GM15510 (cell line): ENCODE measurements at regions not wholly inside any gene's neighbourhood (a gene's known extent, or its start where the extent isn't known, plus 50 kb on each side); places are given as distances from the start of the nearest gene placed in this dataset.

Experiments used
- POLR2A ChIP-seq: IDR thresholded peaks from 3 replicates; pipeline ENCODE4 v1.6.1; 2011; ENCODE audit warnings: borderline replicate concordance; ENCODE audit not compliant: insufficient read length; ENCODE audit errors: extremely low read depth

DNA sequence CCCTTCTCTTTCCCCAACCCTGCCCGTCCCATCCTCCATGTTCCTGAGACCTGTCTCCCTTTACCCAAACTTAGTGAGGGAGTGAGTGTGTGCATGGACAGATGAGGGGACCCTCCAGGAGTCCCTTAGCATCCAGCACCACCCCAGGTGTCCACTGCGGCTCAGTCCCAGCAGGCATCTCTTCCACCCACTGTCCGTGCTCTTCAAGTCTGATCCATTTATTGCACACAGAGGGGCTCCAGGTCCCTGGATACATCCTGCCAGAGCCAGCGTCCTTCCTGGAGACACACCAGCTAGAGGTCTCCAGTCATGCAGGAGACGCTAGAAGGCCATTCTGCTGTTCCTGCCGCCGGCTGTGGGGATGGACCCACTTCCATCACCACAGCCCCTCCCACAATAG, 239.2 kb downstream of the ADGRD1 start:
- TF ChIP-seq POLR2A, result no peak

DNA sequence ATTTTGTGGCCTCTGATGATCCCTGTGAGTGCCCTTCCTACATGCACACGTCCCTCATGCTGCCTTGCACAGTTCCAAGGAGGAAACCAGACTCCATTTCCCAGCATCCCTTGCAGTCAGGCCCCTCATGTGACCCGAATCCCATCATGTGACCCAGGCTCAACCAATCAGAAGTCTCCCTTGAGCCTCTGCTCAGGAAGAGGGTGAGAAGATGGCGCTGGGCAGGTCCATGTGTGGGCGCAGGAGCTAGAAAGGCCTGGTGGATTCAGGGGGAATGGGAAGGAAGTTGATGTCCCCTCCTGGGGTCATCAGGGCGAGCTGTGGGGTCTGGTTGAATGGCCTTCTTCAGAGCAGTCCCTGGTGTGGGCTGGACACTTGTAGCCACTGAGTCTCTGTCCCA, 240.5 kb downstream of the ADGRD1 start:
- no peak for TF ChIP-seq POLR2A

DNA sequence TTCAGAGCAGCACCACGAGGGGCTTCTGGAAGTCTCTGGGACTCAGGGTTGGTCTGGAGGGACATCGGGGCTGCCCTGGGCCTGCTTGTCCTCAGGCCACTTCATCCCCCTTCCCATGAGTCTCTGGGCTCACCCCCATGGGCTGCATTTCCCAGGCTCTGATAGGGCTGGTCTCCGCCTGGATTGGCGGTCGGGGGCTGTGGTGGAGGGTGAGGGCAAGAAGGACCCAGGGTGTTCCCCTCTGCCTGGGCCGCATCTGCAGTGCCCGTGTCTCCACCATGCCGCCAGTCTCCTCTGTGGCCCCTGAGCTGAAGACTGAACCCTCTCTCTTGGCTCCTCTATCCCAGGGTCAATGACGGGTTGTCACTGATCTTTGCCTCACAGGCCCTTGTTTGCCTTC, 242.1 kb downstream of the ADGRD1 start:
- no peak for TF ChIP-seq POLR2A

DNA sequence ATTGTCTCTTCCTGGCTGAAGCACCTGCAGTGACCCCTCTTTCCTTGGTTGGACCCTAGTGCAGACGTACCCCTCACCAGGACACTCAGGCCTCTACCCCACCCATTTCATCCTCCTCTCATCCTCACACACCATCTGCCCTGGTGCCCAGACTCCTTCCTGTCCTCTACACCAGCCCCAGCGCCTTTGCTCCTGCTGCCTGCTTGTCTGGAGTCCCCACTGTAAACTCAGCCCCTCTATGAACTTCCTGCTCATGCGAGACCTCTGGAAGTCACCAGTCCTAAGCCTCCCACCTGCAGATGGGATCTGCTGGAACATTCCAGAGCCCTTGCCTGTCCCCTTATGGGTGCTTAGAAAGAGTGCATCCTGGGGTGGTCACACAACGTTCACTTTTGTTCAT, 242.5 kb downstream of the ADGRD1 start:
- no peak for TF ChIP-seq POLR2A

DNA sequence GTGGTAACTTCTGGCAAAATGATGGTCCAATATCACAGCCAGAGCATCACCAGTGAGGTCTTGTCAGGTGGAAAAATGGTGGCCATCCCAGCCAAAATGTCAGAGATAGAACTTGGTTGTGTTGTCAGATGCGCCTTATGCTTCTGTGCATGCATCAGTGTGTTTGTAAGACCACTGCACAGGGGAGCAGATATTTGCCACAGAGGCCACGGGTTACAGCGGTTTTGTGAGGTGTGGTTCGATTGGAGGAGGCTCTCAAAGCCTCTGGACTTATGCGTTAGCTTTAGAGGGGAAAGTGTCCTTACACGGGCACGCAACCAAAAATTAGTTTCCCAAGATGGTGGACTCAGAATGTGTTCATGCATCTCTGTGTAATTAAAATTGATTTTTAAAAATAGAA, 243.8 kb downstream of the ADGRD1 start:
- TF ChIP-seq POLR2A, result no peak

DNA sequence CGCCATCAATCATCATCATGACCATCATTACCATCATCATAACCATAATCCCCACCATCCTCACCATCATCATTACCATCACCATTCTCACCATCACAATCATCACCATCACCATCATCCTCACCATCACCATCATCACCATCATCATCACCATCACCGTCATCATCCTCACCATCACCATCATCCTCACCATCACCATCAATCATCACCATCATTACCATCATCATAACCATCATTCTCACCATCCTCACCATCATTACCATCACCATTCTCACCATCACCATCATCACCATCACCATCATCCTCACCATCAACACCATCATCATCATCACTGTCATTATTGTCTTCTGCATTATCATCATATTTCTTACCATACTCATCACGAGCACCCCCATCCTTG, 245.5 kb downstream of the ADGRD1 start:
- TF ChIP-seq POLR2A, result no peak

DNA sequence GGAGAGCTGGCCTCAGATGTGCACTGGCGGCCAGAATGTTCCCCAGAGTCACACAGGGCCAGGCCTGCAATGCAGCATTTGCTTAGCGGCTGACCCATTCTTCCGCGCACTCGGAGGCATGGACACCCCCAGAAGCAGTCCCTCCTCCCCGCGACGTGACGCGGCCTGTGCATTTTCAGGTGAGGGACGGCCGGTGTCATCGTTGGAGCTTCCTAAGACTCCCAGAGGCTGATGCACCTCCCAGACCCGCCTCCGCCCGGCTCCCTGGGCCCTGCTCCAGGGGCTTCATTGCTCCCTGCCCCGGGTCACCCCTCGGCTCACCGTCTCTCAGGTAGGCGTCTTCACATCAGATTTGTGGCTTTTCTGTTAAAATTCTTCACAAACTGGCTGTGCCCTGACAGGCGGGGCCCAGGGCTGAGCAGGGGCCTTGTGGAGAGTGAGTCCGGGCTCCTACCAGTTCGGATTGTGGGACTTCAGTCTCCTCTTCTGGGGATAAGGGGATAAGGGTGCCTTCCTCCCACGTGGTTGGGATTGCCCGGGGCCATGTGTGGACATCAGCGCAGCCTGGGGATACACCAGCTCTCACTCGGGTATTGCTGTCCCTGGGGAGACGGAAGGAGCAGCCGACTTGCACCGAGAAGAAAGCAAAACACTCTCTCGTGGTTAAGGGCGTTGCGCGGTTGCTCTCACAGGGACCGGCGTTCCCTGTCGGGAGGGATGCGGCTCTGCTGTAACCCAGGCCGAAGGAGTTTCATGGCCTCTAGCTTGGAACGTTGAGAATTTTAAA, 249.1 kb downstream of the ADGRD1 start:
- no peak for TF ChIP-seq POLR2A

DNA sequence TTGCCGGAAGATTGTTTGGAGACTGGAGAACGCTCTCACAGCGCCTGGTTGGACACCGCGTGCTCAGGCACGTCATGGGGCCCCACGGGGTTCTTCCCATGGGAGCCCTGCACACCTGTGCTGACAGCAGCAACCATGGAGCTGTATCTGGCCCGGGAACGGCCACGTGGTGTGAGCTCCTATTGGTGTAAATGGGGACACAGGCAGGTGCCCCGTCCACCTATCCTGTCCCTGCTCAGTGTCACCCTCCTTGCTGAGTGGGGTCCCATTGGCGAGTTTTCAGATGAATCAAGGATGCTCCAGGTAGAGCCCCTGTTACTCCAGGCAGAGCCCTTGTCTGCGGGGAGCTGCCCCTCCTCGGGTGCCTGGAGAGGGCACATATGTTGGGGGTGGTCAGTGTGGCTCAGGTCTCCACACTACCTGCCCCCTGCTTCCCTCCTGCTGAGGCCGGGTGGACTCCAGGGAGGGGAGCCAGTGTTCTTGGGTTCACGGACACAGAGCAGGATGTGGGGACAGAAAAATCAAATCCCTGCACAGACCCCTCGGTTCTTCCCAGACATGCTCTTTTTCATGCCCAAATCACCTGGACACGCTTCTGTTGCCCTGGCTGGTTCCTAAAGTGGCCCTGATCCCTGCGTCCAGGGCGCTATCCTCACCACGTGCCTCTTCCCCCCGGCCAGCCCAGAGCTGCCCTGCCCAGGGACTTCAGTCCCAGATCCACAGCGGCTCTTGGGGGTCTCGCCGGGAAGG, 250.1 kb downstream of the ADGRD1 start:
- TF ChIP-seq POLR2A, result no peak

DNA sequence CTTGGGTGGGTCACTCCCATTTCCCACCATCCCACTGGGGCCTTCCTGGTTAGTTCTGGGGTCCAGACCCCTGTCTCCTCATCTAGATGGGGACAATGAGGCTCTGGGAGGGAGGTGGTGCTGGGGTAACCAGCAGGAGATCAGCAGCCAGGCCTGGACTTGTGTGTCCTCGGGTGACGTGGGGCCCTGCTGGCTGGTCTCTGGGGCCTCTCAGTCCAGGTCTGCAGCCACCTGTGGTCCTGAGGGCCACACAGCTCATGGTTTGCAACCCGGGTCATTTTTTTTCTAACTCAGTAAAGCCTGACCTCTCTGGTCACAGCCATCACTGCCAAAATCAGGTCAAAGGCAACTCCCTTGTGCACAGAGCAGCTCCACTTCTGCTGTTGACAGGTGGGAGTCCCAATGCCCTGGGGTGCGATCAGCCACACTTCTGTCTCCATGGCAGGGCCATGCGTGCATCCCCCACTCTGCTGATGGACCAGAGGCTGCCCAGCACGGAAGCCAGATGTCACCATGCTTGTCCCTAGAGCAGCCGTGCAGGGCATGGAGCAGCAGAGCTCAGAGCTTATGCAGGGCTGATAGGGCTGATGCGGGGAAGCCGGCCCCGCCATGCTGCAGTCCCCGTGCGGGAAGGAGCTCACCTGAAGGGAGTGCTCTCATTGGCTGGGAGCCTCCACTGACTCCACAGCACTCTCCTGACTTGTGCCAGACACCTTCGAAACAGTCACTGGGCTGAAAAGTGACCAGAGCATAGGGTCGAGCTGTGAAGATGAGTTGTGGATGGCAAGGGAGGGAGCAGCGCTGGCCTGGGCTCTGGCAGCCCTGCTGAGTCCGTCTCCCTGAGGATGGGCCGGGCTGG, 250.9 kb downstream of the ADGRD1 start:
- TF ChIP-seq POLR2A, result no peak

DNA sequence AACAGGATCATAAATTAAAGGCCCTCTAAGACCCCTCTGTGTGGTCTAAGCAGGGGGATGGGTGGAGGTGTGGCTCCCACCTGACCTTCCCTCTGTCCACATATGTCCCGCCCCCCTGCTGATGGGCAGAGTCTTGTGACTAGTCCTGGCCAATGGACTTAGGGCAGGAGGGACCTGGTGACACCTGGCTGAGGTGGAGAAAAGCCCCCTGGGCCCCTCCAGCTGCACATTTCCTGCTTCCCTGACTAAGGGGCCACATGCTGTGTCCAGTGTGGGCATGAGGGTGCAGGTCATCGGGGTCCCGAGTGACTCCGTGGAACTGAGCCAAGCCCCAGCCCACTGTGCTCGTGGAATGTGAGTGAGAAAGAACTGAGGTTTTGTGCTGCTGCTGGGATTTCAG, 254.7 kb downstream of the ADGRD1 start:
- TF ChIP-seq POLR2A, result no peak

DNA sequence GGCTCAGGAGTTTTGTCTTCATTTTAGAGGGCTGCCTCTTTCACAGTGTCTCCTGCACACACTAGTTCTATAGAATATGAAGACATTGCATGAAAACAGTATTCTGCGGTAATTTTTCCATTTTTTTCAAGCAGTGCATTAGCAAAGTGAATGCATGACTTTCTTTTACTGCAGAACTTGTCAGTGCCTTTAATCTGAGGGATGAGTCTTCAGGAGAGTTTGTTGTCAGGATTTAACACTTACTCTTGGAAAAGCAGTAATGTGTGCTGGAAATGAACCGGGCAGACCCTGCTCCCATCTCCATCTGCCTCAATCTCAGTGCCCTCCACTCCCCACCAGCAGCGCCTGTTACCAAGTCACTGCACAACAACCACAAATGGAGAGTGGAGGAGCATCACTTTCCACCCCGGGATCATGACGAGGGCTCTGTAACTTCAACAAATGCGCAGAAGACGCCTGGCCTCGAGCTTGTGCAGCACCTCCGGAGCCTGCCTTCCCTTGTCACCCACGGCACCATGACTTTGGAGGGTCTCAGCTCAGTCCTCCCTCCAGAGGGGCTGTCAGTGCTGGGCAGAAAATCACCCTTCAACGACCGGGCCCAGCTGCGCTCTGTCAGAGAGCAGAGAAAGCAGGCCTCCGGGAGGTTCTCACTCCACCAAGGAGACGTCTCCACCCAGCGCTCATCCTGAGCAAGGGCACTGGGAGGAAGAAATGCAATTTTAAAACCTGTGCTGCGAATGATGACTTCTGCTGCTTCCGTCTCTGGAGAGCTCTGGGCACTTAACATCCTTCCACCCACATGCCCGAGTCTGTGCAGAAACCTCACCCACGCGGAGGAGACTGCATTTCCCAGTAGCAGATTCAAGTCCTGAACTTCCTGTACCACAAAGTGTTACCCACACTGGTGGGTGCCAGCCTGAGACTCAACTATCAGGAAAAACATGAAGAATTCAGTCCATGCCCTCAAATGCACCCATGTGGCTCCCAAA, 255.7 kb downstream of the ADGRD1 start:
- TF ChIP-seq POLR2A, result no peak

DNA sequence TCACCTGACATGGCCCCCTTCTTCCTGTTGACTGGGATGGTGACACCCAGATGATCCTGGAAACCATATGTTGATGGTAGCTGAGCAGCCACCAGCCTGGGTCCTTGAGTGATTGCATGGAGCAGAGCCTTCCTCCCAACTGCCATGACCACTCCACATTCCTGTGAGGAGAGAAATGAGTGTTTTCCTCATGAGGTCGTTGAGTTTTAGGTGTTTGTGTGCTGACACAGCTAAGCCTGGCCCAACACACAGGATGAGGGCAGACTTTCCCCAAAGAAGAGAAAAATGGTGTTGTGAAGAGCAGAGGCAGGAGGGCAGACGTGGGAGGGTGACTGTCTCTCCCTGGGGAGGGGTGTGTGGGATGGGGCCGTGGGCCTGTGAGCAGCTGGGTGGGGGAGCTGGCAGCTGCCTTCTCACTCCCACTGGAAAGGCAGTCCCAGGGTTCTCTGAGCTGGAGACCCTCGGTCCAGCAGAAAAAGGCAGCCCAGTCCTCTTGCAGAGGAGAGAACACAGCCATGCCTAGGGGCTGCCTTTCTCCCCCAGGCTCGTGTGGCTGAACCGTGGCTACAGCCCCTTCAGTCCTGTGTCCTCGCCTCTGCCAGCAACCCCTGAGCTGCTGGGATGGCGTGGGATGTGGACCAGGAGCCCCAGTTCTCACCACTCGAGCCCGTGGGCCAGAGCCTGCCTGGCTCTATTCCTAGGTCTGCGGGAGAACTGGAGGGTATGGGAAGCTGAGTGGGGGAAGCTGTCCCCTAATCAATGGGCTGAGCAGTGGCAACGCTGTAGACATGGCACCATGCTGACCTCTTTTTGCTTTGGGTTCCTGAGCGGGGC, 257.0 kb downstream of the ADGRD1 start:
- no peak for TF ChIP-seq POLR2A

DNA sequence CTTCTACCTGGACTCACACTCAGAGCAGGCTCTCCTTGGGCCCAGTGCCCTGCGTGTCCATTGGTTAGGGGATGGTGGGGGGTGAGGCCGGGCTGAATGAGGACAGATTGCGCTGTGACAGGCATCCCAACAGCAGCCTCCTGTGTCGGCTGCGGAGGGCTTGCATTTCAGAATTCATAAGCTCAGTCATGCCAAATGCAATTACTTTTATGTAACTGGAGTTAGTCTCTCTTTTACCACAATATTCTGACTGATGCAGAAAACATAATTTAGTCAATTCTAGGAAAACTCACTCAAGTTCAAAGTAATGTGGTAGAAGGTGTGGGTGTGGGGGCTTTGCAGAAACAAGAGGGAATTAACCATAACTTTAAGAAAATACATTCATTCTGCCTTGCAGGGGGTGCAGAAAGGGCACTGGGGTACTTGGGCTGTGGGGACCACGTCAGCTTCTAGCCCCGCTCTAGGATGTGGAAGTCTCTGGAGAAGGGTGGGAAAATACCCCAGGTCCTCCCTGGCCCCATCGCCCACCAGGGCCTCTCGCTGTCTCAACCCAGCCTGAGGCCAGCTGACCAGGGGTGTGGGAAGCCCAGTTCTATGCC, 257.7 kb downstream of the ADGRD1 start:
- TF ChIP-seq POLR2A, result no peak

DNA sequence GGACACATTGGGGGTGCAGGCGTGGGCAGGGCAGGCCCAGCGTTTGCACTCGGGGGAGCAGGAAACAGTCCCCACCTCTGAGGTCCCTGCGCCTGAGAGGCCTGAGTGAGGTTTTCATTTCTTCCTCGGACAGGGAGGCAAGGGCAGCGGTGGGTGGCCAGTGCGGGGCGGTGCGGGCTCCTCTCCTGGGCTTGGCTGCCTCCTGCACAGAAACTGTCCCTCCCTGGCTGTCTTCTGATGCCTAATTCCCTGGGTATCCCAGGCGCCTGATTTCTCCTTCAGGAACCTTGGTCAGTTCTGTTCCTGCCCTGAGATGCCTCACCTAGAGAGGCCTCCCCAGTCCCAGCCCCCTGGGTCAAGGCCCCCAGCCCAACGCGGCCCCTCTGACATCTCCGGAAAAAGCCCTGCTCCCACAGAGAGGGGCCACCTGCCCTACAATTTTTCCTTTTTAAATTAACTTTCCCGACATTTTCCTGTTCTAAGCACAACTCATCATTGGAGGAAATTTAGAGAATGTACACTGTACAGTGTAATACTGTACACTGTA, 260.3 kb downstream of the ADGRD1 start:
- no peak for TF ChIP-seq POLR2A
